ENCODE measurements at regions not wholly inside any gene's neighbourhood (a gene's known extent, or its start where the extent isn't known, plus 50 kb on each side); places are given as distances from the start of the nearest gene placed in this dataset.

- H3K4me3 ChIP-seq (ENCODE audit: low read length), result no peak overlapping the region
- H3F3A ChIP-seq (ENCODE audit: insufficient read depth, low read length, poor library complexity, severe bottlenecking), result no peaks in the 10 kb centered on the region
- H3K27me3 ChIP-seq (ENCODE audit: insufficient read depth, low read depth, low read length), result no peaks in the 10 kb centered on the region
- no peak overlapping the region for H2AFZ ChIP-seq (ENCODE audit: low read depth, low read length)
- no peak overlapping the region for H3K9ac ChIP-seq (ENCODE audit: low read length)
- TF ChIP-seq RAD21 (conservative IDR thresholded peaks at IDR 0.05) (no peak), EZH2 (IDR thresholded peaks at IDR 0.05; ENCODE audit: borderline replicate concordance, insufficient read depth, low read length, poor library complexity, severe bottlenecking) (no peak), REST (IDR thresholded peaks at IDR 0.05; ENCODE audit: borderline replicate concordance) (no peak), SMC3 (conservative IDR thresholded peaks at IDR 0.05; ENCODE audit: poor library complexity) (no peak), CTCF (IDR thresholded peaks at IDR 0.05; ENCODE audit: poor library complexity, severe bottlenecking) (no peak)
- H4K20me1 ChIP-seq (ENCODE audit: insufficient read depth), result no peaks in the 10 kb centered on the region
- no peak overlapping the region for H3K4me2 ChIP-seq (ENCODE audit: low read length)
- H3K27ac ChIP-seq (ENCODE audit: low read length), result no peak overlapping the region
- no peaks in the 10 kb centered on the region for H3K9me3 ChIP-seq (ENCODE audit: low read length)
- H3K9me2 ChIP-seq (ENCODE audit: insufficient read depth, low read length), result no peaks in the 10 kb centered on the region
- H3K36me3 ChIP-seq (ENCODE audit: insufficient read depth, low read length), result no peaks in the 10 kb centered on the region
- H3K79me2 ChIP-seq (replicated peaks; ENCODE audit: insufficient read depth, low read length), result no peaks in the 10 kb centered on the region
Observed at GRCh38 chr17:79417476-79417988, 193.3 kb downstream of the RBFOX3 start.

GRCh38 chr17:79415909-79416308 lies 194.9 kb downstream of the RBFOX3 start:
- H3K9me2 ChIP-seq (ENCODE audit: insufficient read depth, low read length), result no peaks in the 10 kb centered on the region
- TF ChIP-seq POLR2AphosphoS5 (IDR thresholded peaks at IDR 0.05), result no peak
- no peak for TF ChIP-seq RAD21 (conservative IDR thresholded peaks at IDR 0.05)
- no peak for TF ChIP-seq SMC3 (conservative IDR thresholded peaks at IDR 0.05; ENCODE audit: poor library complexity)
- H3K4me3 ChIP-seq (ENCODE audit: low read length), result no peak overlapping the region
- no peaks in the 10 kb centered on the region for H4K20me1 ChIP-seq (ENCODE audit: insufficient read depth)
- H2AFZ ChIP-seq (ENCODE audit: low read depth, low read length), result no peak overlapping the region
- no peak overlapping the region for H3K27ac ChIP-seq (ENCODE audit: low read length)
- no peaks in the 10 kb centered on the region for H3K9me3 ChIP-seq (ENCODE audit: low read length)
- no peaks in the 10 kb centered on the region for H3F3A ChIP-seq (ENCODE audit: insufficient read depth, low read length, poor library complexity, severe bottlenecking)
- no peaks in the 10 kb centered on the region for H3K79me2 ChIP-seq (replicated peaks; ENCODE audit: insufficient read depth, low read length)
- H3K4me2 ChIP-seq (ENCODE audit: low read length), result no peak overlapping the region
- no peaks in the 10 kb centered on the region for H3K27me3 ChIP-seq (ENCODE audit: insufficient read depth, low read depth, low read length)
- no peak overlapping the region for H3K9ac ChIP-seq (ENCODE audit: low read length)
- H3K36me3 ChIP-seq (ENCODE audit: insufficient read depth, low read length), result no peaks in the 10 kb centered on the region

GRCh38 chr17:79415365-79415764 lies 195.5 kb downstream of the RBFOX3 start:
- Histone ChIP-seq H3K27ac (ENCODE audit: low read length) (no peak overlapping the region), H3K9me3 (ENCODE audit: low read length) (no peaks in the 10 kb centered on the region), H3K36me3 (ENCODE audit: insufficient read depth, low read length) (no peaks in the 10 kb centered on the region), H3K79me2 (replicated peaks; ENCODE audit: insufficient read depth, low read length) (no peaks in the 10 kb centered on the region), H3K9ac (ENCODE audit: low read length) (no peak overlapping the region), H4K20me1 (ENCODE audit: insufficient read depth) (no peaks in the 10 kb centered on the region), H2AFZ (ENCODE audit: low read depth, low read length) (no peak overlapping the region), H3K4me2 (ENCODE audit: low read length) (no peak overlapping the region), H3K9me2 (ENCODE audit: insufficient read depth, low read length) (no peaks in the 10 kb centered on the region), H3K27me3 (ENCODE audit: insufficient read depth, low read depth, low read length) (no peaks in the 10 kb centered on the region), H3K4me3 (ENCODE audit: low read length) (no peak overlapping the region), H3F3A (ENCODE audit: insufficient read depth, low read length, poor library complexity, severe bottlenecking) (no peaks in the 10 kb centered on the region)
- TF ChIP-seq MXI1 (conservative IDR thresholded peaks at IDR 0.05; ENCODE audit: poor library complexity, severe bottlenecking) (no peak), EZH2 (IDR thresholded peaks at IDR 0.05; ENCODE audit: borderline replicate concordance, insufficient read depth, low read length, poor library complexity, severe bottlenecking) (no peak), SMC3 (conservative IDR thresholded peaks at IDR 0.05; ENCODE audit: poor library complexity) (no peak), REST (IDR thresholded peaks at IDR 0.05; ENCODE audit: borderline replicate concordance) (no peak), EP300 (conservative IDR thresholded peaks at IDR 0.05; ENCODE audit: poor library complexity, severe bottlenecking) (no peak), TAF1 (IDR thresholded peaks at IDR 0.05; ENCODE audit: low read depth) (no peak), RAD21 (conservative IDR thresholded peaks at IDR 0.05) (no peak), CTCF (IDR thresholded peaks at IDR 0.05; ENCODE audit: poor library complexity, severe bottlenecking) (no peak), POLR2AphosphoS5 (IDR thresholded peaks at IDR 0.05) (no peak)

Data from neural cell (in vitro differentiated cells).